ENCODE measurements at regions not wholly inside any gene's neighbourhood (a gene's known extent, or its start where the extent isn't known, plus 50 kb on each side); places are given as distances from the start of the nearest gene placed in this dataset.

DNA sequence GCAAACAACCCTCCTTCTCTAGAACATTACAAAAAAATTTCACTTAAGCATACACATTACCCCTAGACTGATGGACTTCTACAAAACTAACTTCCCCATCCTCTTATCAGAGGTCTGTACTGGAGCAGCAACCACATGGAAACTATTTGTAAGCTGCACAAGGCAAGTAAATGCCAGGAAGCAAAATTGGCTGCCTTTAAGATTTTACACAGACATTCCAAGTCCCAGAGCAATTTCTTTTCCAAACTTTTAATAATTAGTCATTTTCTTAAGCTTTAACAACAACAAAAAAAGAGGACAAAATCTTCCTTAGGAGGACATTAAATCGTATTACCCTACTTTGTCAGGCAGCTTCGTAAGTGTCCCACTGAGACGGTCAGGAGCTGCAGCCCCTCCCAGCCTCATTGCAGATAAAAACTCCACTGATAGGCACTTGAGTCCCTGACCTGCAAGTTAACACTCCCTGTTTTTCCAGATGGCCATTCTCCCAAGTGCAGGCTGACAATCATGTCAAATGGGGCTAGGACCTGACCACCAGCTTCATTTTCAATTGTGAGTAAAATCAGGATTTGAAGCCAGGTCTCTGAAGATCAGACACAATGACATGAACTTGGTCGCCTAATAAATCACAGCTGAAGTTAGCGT lies 680.1 kb downstream of the DIAPH3 start:
- 19 to 29% methylated on average over 5 of the region's 5 CpGs for WGBS, 2 donors
- no peak for DNase-seq (ENCODE audit: low spot score in 2 of 2)
- no peaks in the 10 kb centered on the region for H3K27me3 ChIP-seq
- peaks cover 0 to 18% (median 0%) of the 10 kb centered on the region in 4 donors for H3K4me1 ChIP-seq
- H3K9me3 ChIP-seq, result no peaks in the 10 kb centered on the region
- H3K27ac ChIP-seq, result no peak overlapping the region
- no peaks in the 10 kb centered on the region for H3K36me3 ChIP-seq
- TF ChIP-seq POLR2A (IDR thresholded peaks at IDR 0.05) (no peak), CTCF (IDR thresholded peaks at IDR 0.05) (no peak), EP300 (IDR thresholded peaks at IDR 0.05) (no peak)
- no peak overlapping the region for H3K4me3 ChIP-seq

DNA sequence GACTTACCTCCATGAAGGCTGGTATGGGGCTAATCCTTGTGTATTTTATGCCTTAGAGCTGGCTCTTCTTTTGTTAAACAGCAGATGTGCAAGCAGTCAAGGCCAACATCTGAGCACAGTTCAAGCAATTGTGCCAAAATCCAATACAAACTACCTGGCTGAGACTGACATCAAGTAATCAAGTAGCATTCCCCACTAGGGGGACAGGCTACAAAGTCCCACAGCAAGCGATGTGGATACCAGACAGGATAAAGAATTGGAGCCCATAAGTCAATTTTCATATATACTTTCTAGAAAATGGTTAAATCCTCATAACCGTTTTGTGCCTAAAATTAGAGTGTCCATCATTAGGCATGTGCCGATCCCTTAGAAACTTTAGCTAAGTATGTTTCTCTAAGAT lies 675.8 kb downstream of the DIAPH3 start:
- no peak for DNase-seq (ENCODE audit: low spot score in 2 of 2)
- 88 to 90% methylated on average over 3 of the region's 3 CpGs for WGBS, 2 donors
- peaks cover 0 to 9% (median 0%) of the 10 kb centered on the region in 4 donors for H3K4me1 ChIP-seq

GRCh38 chr13:59488436-59488835 lies 675.3 kb downstream of the DIAPH3 start:
- H3K27me3 ChIP-seq, result no peaks in the 10 kb centered on the region
- H3K27ac ChIP-seq, result no peak overlapping the region
- 85 to 88% methylated on average over 2 of the region's 2 CpGs for WGBS, 2 donors
- no peak for TF ChIP-seq POLR2A (IDR thresholded peaks at IDR 0.05)
- TF ChIP-seq EP300 (IDR thresholded peaks at IDR 0.05), result no peak
- TF ChIP-seq CTCF (IDR thresholded peaks at IDR 0.05), result no peak
- peaks cover 0 to 5% (median 0%) of the 10 kb centered on the region in 4 donors for H3K4me1 ChIP-seq
- DNase-seq (ENCODE audit: low spot score in 2 of 2), result no peak
- no peak overlapping the region for H3K4me3 ChIP-seq
- no peaks in the 10 kb centered on the region for H3K9me3 ChIP-seq
- H3K36me3 ChIP-seq, result no peaks in the 10 kb centered on the region

More for the DNA sequence above, 675.8 kb downstream of the DIAPH3 start:
- H3K27me3 ChIP-seq, result no peaks in the 10 kb centered on the region
- no peak overlapping the region for H3K27ac ChIP-seq
- no peaks in the 10 kb centered on the region for H3K9me3 ChIP-seq
- H3K4me3 ChIP-seq, result no peak overlapping the region
- TF ChIP-seq POLR2A (IDR thresholded peaks at IDR 0.05), result no peak
- TF ChIP-seq EP300 (IDR thresholded peaks at IDR 0.05), result no peak
- TF ChIP-seq CTCF (IDR thresholded peaks at IDR 0.05), result no peak
- H3K36me3 ChIP-seq, result no peaks in the 10 kb centered on the region

DNA sequence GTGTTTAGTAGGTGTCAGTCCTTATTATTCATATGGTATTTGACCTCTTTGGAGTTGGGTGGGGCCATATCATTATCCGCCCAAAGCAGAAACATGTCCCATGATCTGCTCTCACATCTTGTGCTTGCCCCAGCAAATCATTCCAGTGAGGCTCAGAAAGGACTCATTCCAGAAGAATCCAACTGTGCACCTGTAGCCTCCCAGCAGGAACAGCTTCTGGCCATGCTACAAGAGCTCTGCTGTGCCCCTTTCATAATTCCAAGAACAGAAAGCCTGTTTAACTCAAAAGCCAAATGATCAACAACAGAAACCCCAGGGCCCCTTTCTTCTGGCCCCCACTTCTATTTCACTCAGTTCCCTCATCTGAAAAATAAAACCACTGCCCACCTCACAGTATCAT lies 673.1 kb downstream of the DIAPH3 start:
- Histone ChIP-seq H3K27me3 (no peaks in the 10 kb centered on the region), H3K4me3 (no peak overlapping the region), H3K9me3 (no peaks in the 10 kb centered on the region), H3K27ac (no peak overlapping the region), H3K36me3 (no peaks in the 10 kb centered on the region), H3K4me1 (peaks cover 0 to 19% (median 0%) of the 10 kb centered on the region in 4 donors)
- no peak for DNase-seq (ENCODE audit: low spot score in 2 of 2)
- WGBS, 2 donors, result 89 to 100% methylated on average over 1 of the region's 1 CpG
- TF ChIP-seq CTCF (IDR thresholded peaks at IDR 0.05) (no peak), EP300 (IDR thresholded peaks at IDR 0.05) (no peak), POLR2A (IDR thresholded peaks at IDR 0.05) (no peak)

DNA sequence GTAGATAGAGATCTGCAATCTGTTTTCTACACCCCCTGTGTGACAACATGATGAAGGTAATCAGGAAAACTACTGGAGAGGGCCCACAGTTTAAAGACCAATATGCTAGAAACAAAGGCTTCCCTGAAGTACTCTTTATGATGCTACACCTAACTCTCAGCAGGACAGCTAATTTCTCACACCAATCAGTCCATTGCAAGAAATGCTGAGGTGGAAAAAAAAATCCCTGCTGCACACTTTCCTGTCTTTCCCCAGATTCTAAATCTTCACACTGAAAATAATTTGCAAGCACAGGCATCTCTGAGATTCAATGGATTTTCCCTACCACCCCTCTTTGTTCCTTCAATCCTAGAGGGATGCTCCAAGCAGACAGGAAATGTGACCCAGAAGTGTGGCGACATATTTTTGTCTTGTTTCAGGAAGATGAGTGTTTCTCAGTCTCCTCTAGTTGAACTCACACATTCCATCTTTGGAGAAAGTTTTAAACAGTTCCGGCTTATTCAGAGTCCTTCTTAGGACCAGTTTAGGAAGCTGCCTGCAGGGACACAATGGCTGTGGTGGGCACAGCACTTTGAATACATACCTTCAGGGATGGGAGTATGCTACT lies 671.6 kb downstream of the DIAPH3 start:
- WGBS, 2 donors, result 66 to 92% methylated on average over 2 of the region's 2 CpGs
- no peak overlapping the region for H3K4me3 ChIP-seq
- H3K36me3 ChIP-seq, result no peaks in the 10 kb centered on the region
- H3K4me1 ChIP-seq, result peaks cover 0 to 19% (median 0%) of the 10 kb centered on the region in 4 donors
- TF ChIP-seq CTCF (IDR thresholded peaks at IDR 0.05) (no peak), POLR2A (IDR thresholded peaks at IDR 0.05) (no peak), EP300 (IDR thresholded peaks at IDR 0.05) (no peak)
- H3K9me3 ChIP-seq, result no peaks in the 10 kb centered on the region
- H3K27me3 ChIP-seq, result no peaks in the 10 kb centered on the region
- no peak for DNase-seq (ENCODE audit: low spot score in 2 of 2)
- no peak overlapping the region for H3K27ac ChIP-seq

Measured in tibial nerve (tissue), 4 donors.